ENCODE measurements at regions not wholly inside any gene's neighbourhood (a gene's known extent, or its start where the extent isn't known, plus 50 kb on each side); places are given as distances from the start of the nearest gene placed in this dataset.
A peak's percentile ranks its signal among the peaks of the same experiment; 100 is the strongest.
"Not testable (repeated sequence)": the region's sequence is repeated elsewhere in the genome, so short reads cannot be mapped to it uniquely, and the experiment has no call there.

- no peak for DNase-seq
These were observed 794.3 kb upstream of the NOVA1 start for GRCh38 chr14:27392153-27392552.

GRCh38 chr14:27409944-27410343, 812.1 kb upstream of the NOVA1 start:
- no peak for DNase-seq

- no peak for DNase-seq
These were observed 813.1 kb upstream of the NOVA1 start for GRCh38 chr14:27410981-27411380.

DNA sequence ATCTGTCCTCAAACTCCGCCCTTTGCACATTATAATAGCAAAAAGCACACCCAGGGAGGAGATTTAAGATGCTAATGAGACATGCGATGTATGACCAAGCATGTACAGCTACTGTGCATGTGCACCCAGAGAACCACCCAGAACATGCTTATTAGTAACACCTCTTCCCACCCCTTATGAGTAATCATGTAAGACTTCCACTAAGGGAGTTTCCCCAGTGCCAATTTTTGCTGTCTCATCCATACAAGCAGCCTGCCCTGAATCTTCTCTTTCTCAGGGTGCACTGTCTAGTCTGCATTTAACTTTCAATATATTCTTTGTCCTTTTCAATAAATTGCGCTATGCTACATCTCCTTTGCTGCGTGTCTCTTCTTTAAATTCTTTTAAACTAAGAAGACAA, 830.0 kb upstream of the NOVA1 start:
- DNase-seq: no peak

DNA sequence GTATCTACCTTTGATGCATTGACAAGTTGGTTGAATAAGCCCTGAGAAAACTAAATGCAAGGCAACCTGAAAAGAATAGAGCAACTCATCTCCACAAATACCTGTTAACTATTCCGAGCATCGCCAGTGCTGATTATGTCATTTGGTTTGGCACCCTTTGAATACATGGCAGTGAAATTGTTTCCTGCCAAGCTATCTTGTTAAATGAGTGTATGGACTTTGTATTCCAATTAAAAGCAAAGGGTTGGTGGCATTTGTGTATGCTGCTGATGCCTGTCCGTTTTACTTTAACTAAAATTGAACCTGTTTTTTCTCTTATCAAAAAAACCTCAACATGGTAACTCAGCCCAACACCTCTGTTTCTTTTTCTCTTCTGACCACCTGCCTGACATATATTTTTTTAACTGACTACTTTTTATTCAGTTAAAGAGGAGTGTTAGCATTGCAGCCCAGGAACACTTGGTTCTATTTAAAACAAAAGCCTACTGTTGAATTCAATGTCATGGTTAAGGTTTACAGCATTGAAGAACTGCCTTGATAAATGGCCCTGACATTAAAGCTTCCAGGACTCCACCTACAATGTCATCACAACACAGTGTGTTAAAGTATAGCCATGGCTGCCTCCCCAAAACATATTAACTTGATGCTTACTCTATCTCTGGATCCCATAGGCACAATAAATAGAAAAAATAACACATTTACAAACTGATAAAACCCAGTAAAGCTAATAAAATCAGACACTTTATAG, 838.3 kb upstream of the NOVA1 start:
- DNase-seq: no peak

DNA sequence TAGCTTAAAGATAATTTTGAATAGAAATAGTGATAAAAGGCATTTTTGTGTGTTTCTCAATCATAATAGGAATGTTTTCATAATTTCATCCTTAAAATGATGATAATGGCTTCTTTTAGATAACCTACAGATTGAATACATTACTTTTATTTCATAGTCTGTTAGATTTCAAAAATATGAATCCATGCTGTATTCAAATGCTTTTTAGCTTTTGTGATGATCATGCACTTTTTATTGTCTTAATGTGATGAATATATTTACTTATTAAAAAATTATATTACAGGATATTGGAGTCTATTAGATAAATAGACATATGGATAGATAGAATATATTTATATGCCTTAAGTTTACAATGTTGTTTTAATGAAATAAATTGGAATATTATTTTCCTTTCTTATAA, 886.8 kb upstream of the NOVA1 start:
- no peak for DNase-seq

DNA sequence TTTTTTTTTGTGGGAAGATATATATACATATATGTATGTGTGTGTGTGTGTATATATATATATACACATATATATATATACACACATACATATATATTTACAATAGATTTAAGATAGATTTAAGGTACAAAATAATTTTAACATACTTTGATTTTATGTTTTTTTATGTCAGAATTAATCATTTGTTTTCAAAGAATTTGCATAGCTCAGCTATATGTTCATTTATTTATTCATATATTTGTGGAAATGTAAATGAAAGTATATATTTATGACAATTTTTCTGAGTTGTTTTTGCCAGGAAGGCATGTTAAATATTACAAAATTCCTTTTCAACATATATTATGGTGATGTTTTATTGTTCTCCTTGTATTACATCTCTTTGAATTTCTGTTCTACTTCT, 887.4 kb upstream of the NOVA1 start:
- no peak for DNase-seq

GRCh38 chr14:27506272-27506671, 908.4 kb upstream of the NOVA1 start:
- DNase-seq: no peak

- DNase-seq: no peak
These were observed 930.5 kb upstream of the NOVA1 start for GRCh38 chr14:27528328-27528727.

GRCh38 chr14:27536748-27537147, 938.9 kb upstream of the NOVA1 start:
- no peak for DNase-seq

GRCh38 chr14:27546111-27546510, 948.3 kb upstream of the NOVA1 start:
- DNase-seq: no peak

- no peak for DNase-seq
These were observed 956.0 kb upstream of the NOVA1 start for GRCh38 chr14:27553790-27554189.

GRCh38 chr14:27557445-27557844, 959.6 kb upstream of the NOVA1 start:
- no peak for DNase-seq

DNA sequence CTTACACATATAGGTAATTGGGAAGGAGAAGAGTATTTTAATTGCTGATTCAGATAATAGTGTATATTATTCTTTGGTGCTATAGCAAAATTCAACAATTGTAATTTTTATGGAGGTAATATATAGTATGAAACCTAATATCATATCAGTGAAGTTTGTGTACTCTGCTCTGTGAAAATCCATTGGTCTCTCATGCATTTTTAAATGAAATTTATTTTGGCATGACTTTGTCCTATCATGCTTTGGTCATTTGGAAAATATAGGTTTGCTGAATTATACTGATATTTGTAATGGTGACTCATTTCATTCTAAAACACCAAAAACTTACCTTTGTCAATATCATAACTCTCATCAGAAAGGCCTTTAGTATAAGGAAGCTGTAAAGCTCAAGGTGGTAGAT, 962.0 kb upstream of the NOVA1 start:
- DNase-seq: no peak

DNA sequence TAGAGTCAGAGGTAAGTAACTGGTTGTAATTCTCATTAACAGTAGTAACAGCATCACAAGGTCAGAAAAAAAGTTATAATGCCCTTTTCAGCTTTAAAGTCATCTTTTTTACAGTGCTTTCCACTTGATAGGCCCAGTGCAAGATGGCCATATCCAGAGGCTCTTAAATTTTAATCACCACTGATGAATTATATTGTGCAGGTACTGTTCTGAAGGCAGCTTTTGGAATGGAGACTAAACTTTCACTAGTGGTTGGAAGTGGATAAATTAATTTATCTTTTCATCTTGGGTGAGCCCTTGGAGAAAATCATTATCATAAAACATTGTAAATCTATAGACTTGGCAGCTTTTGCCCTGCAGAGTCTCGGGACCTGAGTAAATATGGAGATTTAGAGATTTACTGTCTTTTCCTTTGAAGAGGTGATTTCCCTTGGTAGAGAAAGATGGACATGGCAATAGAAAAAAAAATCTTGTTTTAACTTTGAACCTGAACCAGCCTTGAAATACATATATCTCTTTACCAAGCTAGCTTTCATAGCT, 969.1 kb upstream of the NOVA1 start:
- no peak for DNase-seq

DNA sequence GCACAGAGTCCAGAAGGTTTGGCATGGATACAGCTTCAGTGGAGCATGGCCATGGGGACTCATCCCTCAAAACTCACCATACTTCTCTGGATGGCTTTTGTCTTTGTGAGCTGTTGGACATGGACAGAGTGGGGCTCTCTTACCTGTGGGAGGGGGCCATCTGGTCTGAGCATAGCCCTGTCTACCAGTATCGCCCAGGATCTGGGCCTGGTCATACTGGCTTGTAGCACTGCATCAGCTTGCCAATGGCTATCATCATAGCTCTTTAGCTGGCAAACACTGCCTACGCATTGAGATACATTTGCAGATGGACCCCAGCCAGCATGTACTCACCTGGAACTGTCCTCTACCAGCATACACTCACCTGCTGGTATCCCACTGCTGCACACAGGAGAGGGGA, 975.2 kb upstream of the NOVA1 start:
- DNase-seq: no peak

DNA sequence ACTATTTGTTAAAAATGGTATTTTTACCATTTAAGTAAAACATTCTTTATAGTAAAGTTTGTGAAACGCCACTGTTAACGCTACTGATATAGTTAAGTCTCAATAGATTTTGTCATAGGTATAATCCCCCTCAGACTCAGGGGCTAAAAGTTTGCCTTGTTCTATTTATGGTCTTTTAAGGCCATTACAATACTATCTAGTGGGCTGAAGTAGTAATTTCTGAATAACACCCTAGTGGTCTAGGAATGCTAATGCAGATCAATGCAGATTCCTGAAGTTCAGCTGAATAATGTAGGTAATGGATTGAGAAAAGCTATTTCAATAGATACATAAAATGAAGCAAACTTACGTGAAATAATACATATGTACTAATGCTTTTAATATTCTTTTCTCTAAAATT, 989.3 kb upstream of the NOVA1 start:
- DNase-seq: no peak

GRCh38 chr14:27605282-27605681, 1007.4 kb upstream of the NOVA1 start:
- DNase-seq: peak; percentile 77

DNA sequence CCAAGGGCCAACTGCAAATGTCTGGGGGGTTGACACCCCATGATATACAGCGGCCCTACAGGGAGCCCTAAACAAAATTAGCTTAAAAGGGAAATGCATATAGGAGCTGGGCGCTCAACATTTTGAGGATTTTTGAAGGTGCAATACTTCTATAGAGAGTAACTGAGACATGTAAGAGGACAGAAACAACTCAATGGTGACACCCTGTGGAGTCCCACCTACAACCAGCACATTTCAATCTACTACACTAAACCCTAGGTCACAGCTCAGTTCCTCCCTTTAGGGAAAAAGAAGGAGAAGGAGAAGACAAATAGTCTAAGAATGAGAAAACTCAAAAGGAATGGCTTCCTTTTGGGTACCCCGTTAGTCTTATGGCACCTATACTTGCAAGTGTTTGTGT, 1010.5 kb upstream of the NOVA1 start:
- DNase-seq: no peak

- no peak for DNase-seq
These were observed 1014.3 kb upstream of the NOVA1 start for GRCh38 chr14:27612121-27612520.

GRCh38 chr14:27613102-27613501, 1015.3 kb upstream of the NOVA1 start:
- no peak for DNase-seq

GRCh38 chr14:27623782-27624181, 1025.9 kb upstream of the NOVA1 start:
- DNase-seq: no peak

- no peak for DNase-seq
These were observed 1036.5 kb upstream of the NOVA1 start for GRCh38 chr14:27634056-27634970.

GRCh38 chr14:27640688-27641087, 1042.9 kb upstream of the NOVA1 start:
- not testable (repeated sequence) for DNase-seq

Data from DMS79 treated with DMSO at 0.1 percent for 48 hours (cell line).